Upper lobe of left lung (tissue), 4 donors: ENCODE measurements at regions not wholly inside any gene's neighbourhood (a gene's known extent, or its start where the extent isn't known, plus 50 kb on each side); places are given as distances from the start of the nearest gene placed in this dataset.

Experiments used
- CTCF ChIP-seq, 6 experiments: fragments of 450-650 bp in 4 of 6; fragments of 200-600 bp in 2 of 6; sonication (generic) in 2 of 6; IDR thresholded peaks; one replicate each; pipeline ENCODE4 v1.5.1; 2016 to 2019; ENCODE audit warnings: antibody characterized with exemption in 6 of 6
- POLR2A ChIP-seq, 4 donors: fragments of 450-650 bp; IDR thresholded peaks; one replicate each; pipeline ENCODE4 v1.5.1; 2016 to 2017; ENCODE audit warnings: antibody characterized with exemption in 4 of 4, mild to moderate bottlenecking in 2 of 4

GRCh38 chrX:64570204-64570603 lies 175.0 kb upstream of the MTMR8 start:
- TF ChIP-seq POLR2A (IDR thresholded peaks at IDR 0.05) (no peak), CTCF (IDR thresholded peaks at IDR 0.05) (no peak)
